ENCODE measurements at regions not wholly inside any gene's neighbourhood (a gene's known extent, or its start where the extent isn't known, plus 50 kb on each side); places are given as distances from the start of the nearest gene placed in this dataset.

DNA sequence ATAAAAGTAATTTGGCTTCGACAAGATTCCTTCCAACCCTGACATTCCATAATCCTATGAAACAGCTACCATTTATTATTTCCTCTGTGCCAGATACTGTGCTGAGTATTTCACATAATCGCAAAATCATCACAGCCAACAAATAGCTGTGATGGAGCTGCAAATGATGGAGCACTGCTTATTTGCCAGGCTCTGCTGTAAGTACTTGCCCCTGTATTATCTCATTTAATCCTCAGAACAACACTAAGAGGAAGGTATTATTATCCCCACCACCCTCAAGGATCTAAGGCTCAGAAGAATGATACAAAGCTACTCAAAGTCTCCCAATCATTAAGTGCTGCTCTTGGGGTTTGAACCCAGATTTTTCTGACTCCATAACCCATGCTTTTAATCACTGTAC, 145.5 kb downstream of the CCDC34 start:
- TF ChIP-seq TARDBP (IDR thresholded peaks at IDR 0.05) = no peak
- TF ChIP-seq BHLHE40 (IDR thresholded peaks at IDR 0.05; ENCODE audit: borderline replicate concordance) = no peak
- TF ChIP-seq ELF4 (IDR thresholded peaks at IDR 0.05) = no peak
- no peak for TF ChIP-seq PKNOX1 (IDR thresholded peaks at IDR 0.05)
- TF ChIP-seq ZNF384 (IDR thresholded peaks at IDR 0.05) = no peak
